GM12878 (cell line): ENCODE measurements at regions not wholly inside any gene's neighbourhood (a gene's known extent, or its start where the extent isn't known, plus 50 kb on each side); places are given as distances from the start of the nearest gene placed in this dataset.

Experiments used
- ATAC-seq: fragments of 200-7000 bp; cut with Tn5 transposase; 3 replicates; pipeline ENCODE4 v1.9.1; 2020; ENCODE audit warnings: mild to moderate bottlenecking, moderate library complexity
- BruUV-seq: library from RNA; stranded (reverse); fragments of 400-500 nt; replicated peaks from 2 replicates; lab custom pipeline; 2021; lab: Mats Ljungman, UMichigan
- CTCF ChIA-PET: fragments of 300-600 bp; sonication (Branson Sonifier 250); formaldehyde crosslinking; extraction: SDS; loops from one replicate; lab custom pipeline; 2021; ENCODE audit warnings: inconsistent platforms; lab: Yijun Ruan, JAX
- POLR2A ChIA-PET: fragments of 350-600 bp; formaldehyde crosslinking; extraction: SDS; loops from one replicate; lab custom pipeline; 2021; ENCODE audit warnings: inconsistent platforms; lab: Charles Lee
- RAD21 ChIA-PET: fragments of 300-600 bp; sonication (Branson Sonifier 250); formaldehyde crosslinking; loops from one replicate; lab custom pipeline; 2023; ENCODE audit warnings: antibody characterized with exemption; ENCODE audit not compliant: unreplicated experiment; lab: Charles Lee
- SMC1A ChIA-PET: fragments of 300-600 bp; sonication (Branson Sonifier 250); formaldehyde crosslinking; loops from one replicate; lab custom pipeline; 2023; ENCODE audit not compliant: unreplicated experiment, uncharacterized antibody; lab: Charles Lee
- DNase-seq: peaks from one replicate; pipeline ENCODE4 v3.0.0-alpha.2; 2011; ENCODE audit warnings: low read depth, low spot score
- FAIRE-seq: peaks from 3 replicates; lab custom pipeline; 2011; peaks lifted over from hg19 to GRCh38; lab: Jason Lieb, UNC
- H2AFZ ChIP-seq: 2 replicates; pipeline ENCODE4 v1.6.0; 2011; ENCODE audit warnings: low read depth, low read length, control low read depth; ENCODE audit not compliant: control insufficient read depth
- H3K27ac ChIP-seq: 2 replicates; pipeline ENCODE4 v1.5.1; 2011; ENCODE audit warnings: control low read depth; ENCODE audit not compliant: control insufficient read depth, insufficient read depth
- H3K27me3 ChIP-seq, 2 experiments: replicated peaks in 1 of 2; 2 replicates each; pipeline versions ENCODE4 v1.6.0 to v1.6.1; 2011; ENCODE audit warnings: low read length in 1 of 2; ENCODE audit not compliant: control insufficient read depth in 2 of 2, insufficient read depth in 2 of 2
- H3K36me3 ChIP-seq, 2 experiments: 2 replicates each; pipeline ENCODE4 v1.5.1; 2011; ENCODE audit warnings: low read length in 1 of 2; ENCODE audit not compliant: control insufficient read depth in 2 of 2, insufficient read depth in 2 of 2
- H3K4me1 ChIP-seq: 2 replicates; pipeline ENCODE4 v1.6.1; 2011; ENCODE audit warnings: mild to moderate bottlenecking, low read length, moderate library complexity, mixed read lengths; ENCODE audit not compliant: control insufficient read depth, insufficient read depth
- H3K4me2 ChIP-seq: 2 replicates; pipeline ENCODE4 v1.6.0; 2011; ENCODE audit warnings: control low read depth; ENCODE audit not compliant: control insufficient read depth, insufficient read depth
- H3K4me3 ChIP-seq: fragments of 200-600 bp; sonication (generic); 2 replicates; pipeline ENCODE4 v1.5.1; 2016
- H3K79me2 ChIP-seq: 2 replicates; pipeline ENCODE4 v1.6.0; 2011; ENCODE audit warnings: low read length; ENCODE audit not compliant: control insufficient read depth, insufficient read depth
- H3K9ac ChIP-seq: 2 replicates; pipeline ENCODE4 v1.8.0; 2011; ENCODE audit warnings: low read length, control low read depth, mixed read lengths; ENCODE audit not compliant: control insufficient read depth, insufficient read depth
- H3K9me3 ChIP-seq: replicated peaks from 3 replicates; pipeline ENCODE4 v1.5.1; 2011; ENCODE audit warnings: mild to moderate bottlenecking, low read length; ENCODE audit not compliant: control insufficient read depth, insufficient read depth
- H4K20me1 ChIP-seq: 2 replicates; pipeline ENCODE4 v1.6.0; 2011; ENCODE audit not compliant: control insufficient read depth, insufficient read depth
- CEBPZ ChIP-seq: fragments of 150-350 bp; IDR thresholded peaks from 2 replicates; pipeline ENCODE4 v1.6.1; 2016; ENCODE audit warnings: low read depth, low read length
- KLF5 ChIP-seq: fragments of 450-650 bp; IDR thresholded peaks from 2 replicates; pipeline ENCODE4 v1.6.1; 2014; ENCODE audit warnings: mild to moderate bottlenecking; ENCODE audit not compliant: partially characterized antibody
- WGBS: methylation state at CpG from one replicate; pipeline ENCODE4 v1.1.6; 2016; ENCODE audit warnings: low lambda C conversion rate; ENCODE audit not compliant: insufficient replicate concordance, insufficient coverage; ENCODE audit errors: missing lambda C conversion rate; 5-methylcytosine and 5-hydroxymethylcytosine counted together
- in situ Hi-C: fragments of 300-500 bp; cut with MboI; formaldehyde crosslinking; loops from 9 replicates; pipeline ENCODE4 v1.14.3; 2018; ENCODE audit warnings: mixed read lengths
- intact Hi-C: fragments of 100-400 bp; cut with micrococcal nuclease; formaldehyde crosslinking; loops from one replicate; pipeline ENCODE4 v1.14.2; 2022; ENCODE audit not compliant: unreplicated experiment

GRCh38 chr7:68449816-68450215, 1148.5 kb upstream of the AUTS2 start:
- no peak for FAIRE-seq
- SMC1A ChIA-PET = no interaction called here

More at GRCh38 chr7:68449816-68450215, 1148.5 kb upstream of the AUTS2 start:
- DNase-seq = no peak
- CTCF ChIA-PET = no interaction called here
- RAD21 ChIA-PET = no interaction called here
- Histone ChIP-seq H2AFZ (no peak overlapping the region), H3K36me3 (no peaks in the 10 kb centered on the region), H3K4me3 (no peak overlapping the region), H3K27ac (no peak overlapping the region)
- TF ChIP-seq CEBPZ (no peak), KLF5 (no peak)
- TF ChIP-seq, all 136 proteins: peak for 0
- Histone ChIP-seq H3K79me2 (no peaks in the 10 kb centered on the region), H3K9ac (no peak overlapping the region), H4K20me1 (no peaks in the 10 kb centered on the region), H3K4me1 (no peaks in the 10 kb centered on the region), H3K4me2 (no peak overlapping the region), H3K9me3 (no peaks in the 10 kb centered on the region), H3K27me3 (no peaks in the 10 kb centered on the region)
- intact Hi-C loops (no loop called here), in situ Hi-C loops (no loop called here)
- BruUV-seq = no TSS peak
- ATAC-seq = no peak
- POLR2A ChIA-PET = no interaction called here
- 11% methylated on average over 5 of the region's 5 CpGs for WGBS
